Lung (tissue), 11 donors: ENCODE measurements at regions not wholly inside any gene's neighbourhood (a gene's known extent, or its start where the extent isn't known, plus 50 kb on each side); places are given as distances from the start of the nearest gene placed in this dataset.

Experiments used
- ATAC-seq: fragments of 200-7000 bp; cut with Tn5 transposase; one replicate; pipeline ENCODE4 v1.9.1; 2020; ENCODE audit warnings: moderate number of reproducible peaks; ENCODE audit not compliant: insufficient read depth, low FRiP score
- DNase-seq, 3 donors: peaks; one replicate each; pipeline ENCODE4 v3.0.0-alpha.2; 2013 to 2017
- H3K27ac ChIP-seq, 2 donors: one replicate each; pipeline ENCODE4 v1.5.1; 2013; ENCODE audit warnings: mild to moderate bottlenecking in 2 of 2, moderate library complexity in 2 of 2, control low read depth in 1 of 2, inconsistent platforms in 1 of 2, low read depth in 1 of 2, low read length in 1 of 2
- H3K27me3 ChIP-seq, 3 donors: one replicate each; pipeline ENCODE4 v1.5.1; 2013; ENCODE audit warnings: low read length in 2 of 3; ENCODE audit not compliant: control insufficient read depth in 3 of 3, insufficient read depth in 3 of 3
- H3K36me3 ChIP-seq, 4 donors: one replicate each; pipeline ENCODE4 v1.5.1; 2013; ENCODE audit warnings: low read length in 4 of 4, mild to moderate bottlenecking in 1 of 4, moderate library complexity in 1 of 4; ENCODE audit not compliant: control insufficient read depth in 4 of 4, insufficient read depth in 4 of 4
- H3K4me1 ChIP-seq, 5 donors: one replicate each; pipeline ENCODE4 v1.5.1; 2013; ENCODE audit warnings: low read length in 5 of 5, mild to moderate bottlenecking in 2 of 5, moderate library complexity in 1 of 5; ENCODE audit not compliant: control insufficient read depth in 5 of 5, insufficient read depth in 5 of 5
- H3K4me3 ChIP-seq: one replicate; pipeline ENCODE4 v1.5.1; 2013; ENCODE audit warnings: mild to moderate bottlenecking, control low read depth, moderate library complexity
- H3K9ac ChIP-seq, 2 donors: one replicate each; pipeline ENCODE4 v1.5.1; 2013; ENCODE audit warnings: low read length in 2 of 2, control low read depth in 1 of 2; ENCODE audit not compliant: insufficient read depth in 1 of 2
- H3K9me3 ChIP-seq, 4 donors: one replicate each; pipeline ENCODE4 v1.5.1; 2013; ENCODE audit warnings: low read length in 3 of 4, mild to moderate bottlenecking in 1 of 4, moderate library complexity in 1 of 4; ENCODE audit not compliant: control insufficient read depth in 4 of 4, insufficient read depth in 3 of 4
- CTCF ChIP-seq: IDR thresholded peaks from 2 replicates; pipeline ENCODE4 v1.5.1; 2012; ENCODE audit warnings: mild to moderate bottlenecking; ENCODE audit errors: control extremely low read depth, extremely low read depth
- WGBS, 2 donors: extraction: QIAGEN DNeasy Blood & Tissue Kit; methylation state at CpG; one replicate each; pipeline ENCODE4 v1.1.7; 2013; 5-methylcytosine and 5-hydroxymethylcytosine counted together
- donor health status: control.
- donor health status: control.
- donor health status: Bipolar disorder and iron deficiency.
- donor health status: healthy.
- donor health status: DM: yes; HTN: yes; CAD: no.

- DNase-seq: no peak
- no peaks in the 10 kb centered on the region for H3K27me3 ChIP-seq
- no peak for TF ChIP-seq CTCF
Measured at GRCh38 chr10:28733245-28733644, 55.9 kb downstream of the BAMBI start.

GRCh38 chr10:28733647-28734046, 56.3 kb downstream of the BAMBI start:
- 93 to 97% methylated on average over 1 of the region's 1 CpG for WGBS, 2 donors
- no peak overlapping the region for H3K27ac ChIP-seq
- H3K4me3 ChIP-seq: no peak overlapping the region
- TF ChIP-seq CTCF: no peak
- peaks cover 0 to 9% (median 0%) of the 10 kb centered on the region in 5 donors for H3K4me1 ChIP-seq
- H3K9ac ChIP-seq: no peak overlapping the region
- H3K36me3 ChIP-seq: no peaks in the 10 kb centered on the region
- ATAC-seq (no peak), DNase-seq (no peak)
- peaks cover 0 to 6% (median under 1%) of the 10 kb centered on the region in 4 donors for H3K9me3 ChIP-seq
- no peaks in the 10 kb centered on the region for H3K27me3 ChIP-seq

More at GRCh38 chr10:28733245-28733644, 55.9 kb downstream of the BAMBI start:
- Histone ChIP-seq H3K36me3 (no peaks in the 10 kb centered on the region), H3K9ac (no peak overlapping the region), H3K4me3 (no peak overlapping the region), H3K4me1 (peaks cover 0 to 9% (median 0%) of the 10 kb centered on the region in 5 donors), H3K27ac (no peak overlapping the region), H3K9me3 (peaks cover 0 to 6% (median under 1%) of the 10 kb centered on the region in 4 donors)
- ATAC-seq: no peak

GRCh38 chr10:28734938-28735759, 57.8 kb downstream of the BAMBI start:
- Histone ChIP-seq H3K36me3 (no peaks in the 10 kb centered on the region), H3K27me3 (no peaks in the 10 kb centered on the region), H3K27ac (no peak overlapping the region), H3K4me3 (no peak overlapping the region), H3K4me1 (peaks cover 0 to 5% (median 0%) of the 10 kb centered on the region in 5 donors), H3K9ac (no peak overlapping the region), H3K9me3 (peaks cover 0 to 6% (median under 1%) of the 10 kb centered on the region in 4 donors)
- DNase-seq (peak; percentile 29 to 40 (median 33)), ATAC-seq (peak; percentile 69)
- no peak for TF ChIP-seq CTCF
- 63 to 64% methylated on average over 4 of the region's 4 CpGs for whole genome bisulfite sequencing, 2 donors
